Caco-2 (cell line): ENCODE measurements at regions not wholly inside any gene's neighbourhood (a gene's known extent, or its start where the extent isn't known, plus 50 kb on each side); places are given as distances from the start of the nearest gene placed in this dataset.

ENCODE experiments used
- BruUV-seq: library from RNA; stranded (reverse); fragments of 400-500 nt; replicated peaks from 2 replicates; lab custom pipeline; 2021; lab: Mats Ljungman, UMichigan
- CTCF ChIA-PET: fragments of 300-600 bp; sonication (Branson Sonifier 250); formaldehyde crosslinking; loops from one replicate; lab custom pipeline; 2022; ENCODE audit warnings: antibody characterized with exemption; lab: Charles Lee
- POLR2A ChIA-PET: fragments of 300-600 bp; sonication (Branson Sonifier 250); formaldehyde crosslinking; loops from one replicate; lab custom pipeline; 2022; ENCODE audit warnings: antibody characterized with exemption; lab: Charles Lee
- DNase-seq, 2 experiments: peaks; one replicate each; pipeline versions ENCODE4 v3.0.0 to v3.0.0-alpha.2; 2020 to 2022
- H3K27me3 ChIP-seq: replicated peaks from 2 replicates; pipeline ENCODE4 v1.6.0; 2011; ENCODE audit warnings: low read length; ENCODE audit not compliant: control insufficient read depth, insufficient read depth
- H3K36me3 ChIP-seq: 2 replicates; pipeline ENCODE4 v1.5.1; 2011; ENCODE audit warnings: low read length; ENCODE audit not compliant: control insufficient read depth, insufficient read depth
- H3K4me1 ChIP-seq: fragments of 250-450 bp; sonication (Bioruptor Pico); 2 replicates; pipeline ENCODE4 v1.5.1; 2020; ENCODE audit warnings: mild to moderate bottlenecking
- H3K4me3 ChIP-seq: 2 replicates; pipeline ENCODE4 v1.5.1; 2011; ENCODE audit warnings: low read depth, mild to moderate bottlenecking, control low read depth, low read length
- H3K9me3 ChIP-seq: fragments of 250-450 bp; sonication (Bioruptor Pico); 2 replicates; pipeline ENCODE4 v1.5.1; 2020; ENCODE audit warnings: mild to moderate bottlenecking, moderate library complexity
- H3K27ac Mint-ChIP-seq: one replicate; pipeline ENCODE4 v1.8.0; 2022; ENCODE audit warnings: mixed read lengths; ENCODE audit not compliant: unreplicated experiment
- H3K27me3 Mint-ChIP-seq: one replicate; pipeline ENCODE4 v1.8.0; 2022; ENCODE audit warnings: mixed read lengths; ENCODE audit not compliant: insufficient read depth, unreplicated experiment
- H3K36me3 Mint-ChIP-seq: one replicate; pipeline ENCODE4 v1.8.0; 2022; ENCODE audit warnings: mild to moderate bottlenecking, mixed read lengths; ENCODE audit not compliant: insufficient read depth, unreplicated experiment
- H3K4me1 Mint-ChIP-seq: one replicate; pipeline ENCODE4 v1.8.0; 2022; ENCODE audit warnings: low read depth, mixed read lengths; ENCODE audit not compliant: unreplicated experiment
- H3K4me3 Mint-ChIP-seq: one replicate; pipeline ENCODE4 v1.8.0; 2022; ENCODE audit warnings: mild to moderate bottlenecking, moderate library complexity, mixed read lengths; ENCODE audit not compliant: unreplicated experiment
- H3K9me3 Mint-ChIP-seq: one replicate; pipeline ENCODE4 v1.8.0; 2022; ENCODE audit warnings: mixed read lengths; ENCODE audit not compliant: unreplicated experiment
- intact Hi-C: fragments of 100-400 bp; cut with micrococcal nuclease; formaldehyde crosslinking; loops from one replicate; pipeline ENCODE4 v1.10.0; 2022; ENCODE audit not compliant: unreplicated experiment
- TF ChIP-seq, protein P1 (sequence below), 2 experiments: fragments of 200-600 bp in 1 of 2; IDR thresholded peaks; 1 replicate in 1 of 2; 2 replicates in 1 of 2; pipeline versions ENCODE4 v1.5.1 to v1.8.0; 2011 to 2022; ENCODE audit warnings: antibody characterized with exemption in 1 of 2, control low read depth in 1 of 2, inconsistent platforms in 1 of 2, low read depth in 1 of 2, low read length in 1 of 2, mild to moderate bottlenecking in 1 of 2, moderate library complexity in 1 of 2; ENCODE audit not compliant: insufficient read depth in 1 of 2, severe bottlenecking in 1 of 2, unreplicated experiment in 1 of 2

DNA sequence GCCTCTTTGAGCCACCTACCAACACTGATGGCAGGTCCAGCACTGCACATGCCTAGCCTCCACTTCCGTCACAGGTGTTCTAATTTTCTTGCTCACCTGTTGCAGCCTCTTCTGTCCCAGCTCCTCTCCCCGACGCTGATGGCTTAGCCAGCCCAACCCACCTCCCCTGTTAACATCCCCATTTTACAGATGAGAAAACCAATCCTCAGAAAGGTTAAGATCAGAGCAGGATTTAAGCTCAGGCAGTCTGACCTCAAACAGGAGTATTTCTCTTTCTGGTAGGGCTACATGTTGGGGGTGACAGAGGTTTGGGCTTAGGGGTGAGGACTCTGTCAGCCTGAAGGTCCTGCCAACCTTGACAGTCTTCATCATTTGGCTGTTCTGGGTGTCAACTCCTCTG lies 74.5 kb upstream of the PITX1 start:
- no peaks in the 10 kb centered on the region for H3K4me1 ChIP-seq
- H3K4me1 Mint-ChIP-seq = peaks cover 7% of the 10 kb centered on the region
- H3K4me3 ChIP-seq = no peak overlapping the region
- H3K9me3 ChIP-seq = no peaks in the 10 kb centered on the region
- DNase-seq = no peak
- no peaks in the 10 kb centered on the region for H3K36me3 ChIP-seq
- H3K27me3 Mint-ChIP-seq = no peaks in the 10 kb centered on the region
- ChIA-PET CTCF (no interaction called here), POLR2A (no interaction called here)
- H3K27ac Mint-ChIP-seq = no peak overlapping the region
- H3K36me3 Mint-ChIP-seq = no peaks in the 10 kb centered on the region
- intact Hi-C loops = no loop called here
- H3K4me3 Mint-ChIP-seq = no peak overlapping the region
- TF ChIP-seq, protein P1, sequence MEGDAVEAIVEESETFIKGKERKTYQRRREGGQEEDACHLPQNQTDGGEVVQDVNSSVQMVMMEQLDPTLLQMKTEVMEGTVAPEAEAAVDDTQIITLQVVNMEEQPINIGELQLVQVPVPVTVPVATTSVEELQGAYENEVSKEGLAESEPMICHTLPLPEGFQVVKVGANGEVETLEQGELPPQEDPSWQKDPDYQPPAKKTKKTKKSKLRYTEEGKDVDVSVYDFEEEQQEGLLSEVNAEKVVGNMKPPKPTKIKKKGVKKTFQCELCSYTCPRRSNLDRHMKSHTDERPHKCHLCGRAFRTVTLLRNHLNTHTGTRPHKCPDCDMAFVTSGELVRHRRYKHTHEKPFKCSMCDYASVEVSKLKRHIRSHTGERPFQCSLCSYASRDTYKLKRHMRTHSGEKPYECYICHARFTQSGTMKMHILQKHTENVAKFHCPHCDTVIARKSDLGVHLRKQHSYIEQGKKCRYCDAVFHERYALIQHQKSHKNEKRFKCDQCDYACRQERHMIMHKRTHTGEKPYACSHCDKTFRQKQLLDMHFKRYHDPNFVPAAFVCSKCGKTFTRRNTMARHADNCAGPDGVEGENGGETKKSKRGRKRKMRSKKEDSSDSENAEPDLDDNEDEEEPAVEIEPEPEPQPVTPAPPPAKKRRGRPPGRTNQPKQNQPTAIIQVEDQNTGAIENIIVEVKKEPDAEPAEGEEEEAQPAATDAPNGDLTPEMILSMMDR (IDR thresholded peaks at IDR 0.05; ENCODE audit: insufficient read depth in 1 of 2, low read depth in 1 of 2, low read length in 1 of 2, severe bottlenecking in 1 of 2, unreplicated experiment in 1 of 2) = no peak
- peaks cover 10% of the 10 kb centered on the region for H3K9me3 Mint-ChIP-seq
- H3K27me3 ChIP-seq = no peaks in the 10 kb centered on the region
- no TSS peak for BruUV-seq

DNA sequence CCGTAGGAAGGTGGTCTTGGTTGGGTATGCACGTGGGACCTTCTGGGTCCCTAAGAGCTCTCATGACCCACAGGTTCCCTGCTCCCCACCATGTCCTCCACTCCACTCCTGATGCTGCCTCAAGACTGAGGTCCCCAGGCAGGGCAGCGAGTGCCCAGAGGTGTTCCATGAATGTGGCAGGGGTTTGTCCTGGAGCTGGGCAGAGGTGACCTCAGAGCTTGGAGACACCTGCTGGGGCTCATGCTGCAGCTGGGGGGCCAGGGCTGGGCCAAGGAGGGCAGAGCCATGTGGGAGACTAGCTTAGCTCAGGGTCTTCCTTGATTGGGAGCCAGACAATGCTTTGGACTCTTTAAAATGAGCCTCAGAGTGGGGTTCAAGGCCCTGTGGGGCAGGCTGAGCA lies 74.0 kb upstream of the PITX1 start:
- H3K27me3 ChIP-seq = no peaks in the 10 kb centered on the region
- H3K4me1 ChIP-seq = no peaks in the 10 kb centered on the region
- TF ChIP-seq, protein P1 (IDR thresholded peaks at IDR 0.05; ENCODE audit: insufficient read depth in 1 of 2, low read depth in 1 of 2, low read length in 1 of 2, severe bottlenecking in 1 of 2, unreplicated experiment in 1 of 2) = no peak
- intact Hi-C loops = no loop called here
- Mint-ChIP-seq H3K27me3 (no peaks in the 10 kb centered on the region), H3K27ac (no peak overlapping the region), H3K36me3 (no peaks in the 10 kb centered on the region), H3K9me3 (peaks cover 10% of the 10 kb centered on the region), H3K4me3 (no peak overlapping the region), H3K4me1 (peaks cover 7% of the 10 kb centered on the region)
- BruUV-seq = no TSS peak
- no peak overlapping the region for H3K4me3 ChIP-seq
- no peak for DNase-seq
- POLR2A ChIA-PET = no interaction called here
- no peaks in the 10 kb centered on the region for H3K36me3 ChIP-seq
- no peaks in the 10 kb centered on the region for H3K9me3 ChIP-seq
- CTCF ChIA-PET = no interaction called here

DNA sequence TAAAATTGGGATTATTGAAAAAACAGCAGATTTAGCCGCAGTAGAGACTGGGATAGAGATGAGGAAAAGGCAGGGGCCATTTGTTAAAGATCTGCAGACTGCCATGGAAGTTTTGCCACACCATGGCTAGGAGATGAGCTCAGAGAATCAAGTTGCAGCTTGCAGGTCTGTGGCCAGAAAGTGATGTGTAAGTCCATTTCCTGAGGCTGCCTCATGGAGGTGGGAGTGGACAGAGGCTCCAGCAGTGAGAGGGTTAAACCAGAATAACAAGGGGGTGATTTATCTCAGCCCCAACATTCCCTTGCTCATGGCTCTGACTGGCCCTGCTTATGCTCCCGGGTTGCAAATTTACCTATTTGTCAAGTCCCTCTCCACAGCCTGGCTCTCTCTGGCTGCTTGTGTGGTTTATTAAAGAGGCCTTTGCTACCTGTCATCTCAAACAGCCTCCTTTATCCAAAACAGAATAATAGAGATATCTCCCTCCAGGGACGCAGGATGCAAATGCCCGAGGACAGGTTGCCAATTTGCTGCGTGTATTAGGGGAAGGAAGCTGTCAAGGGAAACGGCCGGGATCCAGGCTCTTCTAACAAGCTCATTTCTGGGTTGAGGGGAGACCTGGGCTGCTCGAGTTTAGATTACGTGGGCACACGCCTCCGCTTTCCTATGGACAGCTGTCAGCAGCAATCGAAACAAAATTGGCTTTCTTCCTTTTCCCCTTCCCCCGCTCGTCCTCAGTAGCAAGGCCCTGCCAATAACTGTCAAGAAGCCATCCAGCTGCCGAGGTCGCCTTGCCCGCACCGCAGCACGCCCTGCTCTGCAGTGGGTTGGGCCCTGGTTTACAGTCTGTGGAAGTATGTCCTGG lies 72.8 kb upstream of the PITX1 start:
- Histone ChIP-seq H3K36me3 (no peaks in the 10 kb centered on the region), H3K9me3 (no peaks in the 10 kb centered on the region), H3K4me3 (no peak overlapping the region), H3K4me1 (no peaks in the 10 kb centered on the region), H3K27me3 (no peaks in the 10 kb centered on the region)
- TF ChIP-seq, protein P1 (IDR thresholded peaks at IDR 0.05; ENCODE audit: insufficient read depth in 1 of 2, low read depth in 1 of 2, low read length in 1 of 2, severe bottlenecking in 1 of 2, unreplicated experiment in 1 of 2) = no peak
- no TSS peak for BruUV-seq
- Mint-ChIP-seq H3K27me3 (no peaks in the 10 kb centered on the region), H3K4me3 (no peak overlapping the region), H3K36me3 (no peaks in the 10 kb centered on the region), H3K4me1 (no peaks in the 10 kb centered on the region), H3K9me3 (peaks cover 10% of the 10 kb centered on the region), H3K27ac (no peak overlapping the region)
- CTCF ChIA-PET = no interaction called here
- POLR2A ChIA-PET = no interaction called here
- DNase-seq = no peak
- intact Hi-C loops = no loop called here
